HG02763 (cell line): ENCODE measurements at regions not wholly inside any gene's neighbourhood (a gene's known extent, or its start where the extent isn't known, plus 50 kb on each side); places are given as distances from the start of the nearest gene placed in this dataset.
"Not testable (repeated sequence)": the region's sequence is repeated elsewhere in the genome, so short reads cannot be mapped to it uniquely, and the experiment has no call there.

Experiments used
- ATAC-seq: cut with Tn5 transposase; IDR thresholded peaks from one replicate; pipeline ENCODE4 v1.9.1; 2021; ENCODE audit warnings: mild to moderate bottlenecking, moderate library complexity; ENCODE audit not compliant: unreplicated experiment

DNA sequence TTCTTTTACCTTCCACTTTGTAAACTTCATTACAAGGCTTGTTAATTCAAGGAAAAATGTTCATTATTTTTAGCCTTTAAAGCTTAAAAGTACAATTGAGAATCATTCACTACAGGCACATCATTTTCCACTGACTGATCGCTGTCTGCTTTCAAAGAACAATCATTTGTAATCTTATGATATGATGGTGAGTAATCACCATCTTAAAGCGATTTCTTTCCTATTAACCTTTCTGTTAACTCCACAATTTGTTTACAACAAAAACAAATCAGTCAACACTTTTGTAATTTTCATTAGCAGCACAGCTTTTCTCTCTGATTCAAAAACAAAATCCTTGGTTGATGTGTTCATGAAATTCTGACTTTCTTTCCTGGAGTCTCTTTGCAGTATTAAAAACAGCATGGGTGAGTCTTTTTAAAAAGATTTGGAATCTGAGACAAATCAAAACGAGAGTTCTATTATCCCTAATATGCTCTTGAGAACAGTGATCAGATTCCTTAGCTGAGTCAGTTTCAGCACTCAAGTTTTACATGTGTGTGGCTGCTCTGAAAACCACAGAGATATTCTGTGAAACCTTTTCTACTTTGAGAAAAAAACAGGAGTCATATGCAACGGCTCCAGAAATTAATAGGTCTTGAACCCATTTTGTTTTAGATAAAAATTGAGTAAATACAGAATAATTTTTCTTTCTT lies 145.8 kb upstream of the TMPRSS15 start:
- no peak for ATAC-seq

DNA sequence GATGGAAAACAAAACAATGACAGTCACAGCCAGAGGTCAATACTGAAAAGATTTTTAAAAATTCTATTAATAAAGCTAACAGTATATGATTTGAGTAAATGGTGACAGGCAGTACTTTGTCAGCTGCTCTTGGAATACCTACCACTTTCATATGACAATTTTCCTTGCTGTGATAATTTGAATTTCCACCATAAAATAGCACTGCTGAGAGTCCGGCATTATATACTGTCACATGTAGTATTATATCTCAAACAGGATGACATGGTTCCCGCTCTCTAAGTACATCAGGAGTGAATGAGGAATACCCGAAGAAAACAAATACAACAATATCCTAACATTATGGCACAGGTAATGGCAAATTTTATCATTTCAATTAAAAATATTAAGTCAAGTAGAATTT lies 146.8 kb upstream of the TMPRSS15 start:
- ATAC-seq = no peak

- no peak for ATAC-seq
Observed at GRCh38 chr21:18553786-18554185, 150.2 kb upstream of the TMPRSS15 start.

DNA sequence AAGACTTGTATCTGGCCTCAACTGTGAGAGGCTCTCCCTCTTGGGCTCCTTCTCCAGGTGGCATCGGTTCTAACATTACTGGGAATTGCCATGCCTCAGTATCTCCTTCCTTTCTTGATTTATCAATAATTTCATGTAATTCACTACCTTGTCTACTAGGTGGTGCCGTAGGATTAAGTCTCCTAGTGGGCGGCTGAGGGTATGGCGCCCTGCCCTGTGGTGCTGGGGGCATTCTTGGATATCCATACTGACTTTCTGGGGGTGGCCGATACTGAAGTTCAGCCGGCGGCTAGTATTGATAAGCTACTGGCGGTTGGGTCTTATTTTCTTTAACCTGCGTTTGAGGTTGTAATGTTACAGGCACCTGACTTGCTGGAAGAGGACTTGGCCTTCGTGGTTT lies 164.2 kb upstream of the TMPRSS15 start:
- not testable (repeated sequence) for ATAC-seq

GRCh38 chr21:18588001-18588662 lies 184.5 kb upstream of the TMPRSS15 start:
- no peak for ATAC-seq

GRCh38 chr21:18601146-18601545 lies 197.6 kb upstream of the TMPRSS15 start:
- ATAC-seq = no peak

GRCh38 chr21:18602711-18603110 lies 199.1 kb upstream of the TMPRSS15 start:
- no peak for ATAC-seq

DNA sequence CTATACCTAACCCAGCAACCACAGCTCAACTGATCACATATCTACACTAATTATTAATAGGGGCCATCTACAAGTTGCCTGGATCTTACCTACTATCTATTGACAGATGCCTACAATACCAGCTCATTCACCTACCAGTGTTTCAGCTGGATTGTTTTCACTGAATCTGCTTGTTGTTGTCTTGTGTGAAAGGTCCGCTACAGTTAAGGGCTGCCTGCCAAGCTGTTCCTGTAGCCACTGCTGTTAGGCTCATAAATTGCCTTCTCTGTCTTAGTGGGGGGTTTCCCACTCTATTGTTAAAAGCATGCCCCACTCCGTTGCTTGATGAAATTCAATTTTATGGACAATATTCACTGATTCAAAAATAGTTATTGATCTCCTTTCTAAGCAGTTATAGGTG lies 199.7 kb upstream of the TMPRSS15 start:
- ATAC-seq = no peak

GRCh38 chr21:18603980-18604379 lies 200.4 kb upstream of the TMPRSS15 start:
- no peak for ATAC-seq

DNA sequence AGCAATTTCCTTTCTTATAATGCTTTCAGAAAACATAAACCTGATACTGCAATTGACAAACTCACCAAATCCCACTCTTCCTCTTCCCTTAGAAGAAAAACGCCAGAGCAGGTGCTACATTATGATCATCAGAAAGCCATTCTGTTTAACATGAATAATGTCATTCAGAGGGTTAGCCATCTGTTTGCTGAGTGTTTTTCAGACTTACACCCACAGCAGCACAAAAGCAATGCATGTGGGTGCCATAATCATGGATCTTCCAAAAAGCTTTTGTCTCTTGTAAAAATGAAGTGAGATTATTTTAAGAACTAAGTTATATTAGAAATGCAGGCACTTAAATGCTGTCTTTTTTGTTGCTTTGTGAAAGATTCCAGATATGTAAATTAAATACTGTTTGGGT lies 204.6 kb upstream of the TMPRSS15 start:
- no peak for ATAC-seq

GRCh38 chr21:18614303-18614702 lies 210.7 kb upstream of the TMPRSS15 start:
- ATAC-seq = no peak

- no peak for ATAC-seq
Observed at GRCh38 chr21:18617291-18617690, 213.7 kb upstream of the TMPRSS15 start.

DNA sequence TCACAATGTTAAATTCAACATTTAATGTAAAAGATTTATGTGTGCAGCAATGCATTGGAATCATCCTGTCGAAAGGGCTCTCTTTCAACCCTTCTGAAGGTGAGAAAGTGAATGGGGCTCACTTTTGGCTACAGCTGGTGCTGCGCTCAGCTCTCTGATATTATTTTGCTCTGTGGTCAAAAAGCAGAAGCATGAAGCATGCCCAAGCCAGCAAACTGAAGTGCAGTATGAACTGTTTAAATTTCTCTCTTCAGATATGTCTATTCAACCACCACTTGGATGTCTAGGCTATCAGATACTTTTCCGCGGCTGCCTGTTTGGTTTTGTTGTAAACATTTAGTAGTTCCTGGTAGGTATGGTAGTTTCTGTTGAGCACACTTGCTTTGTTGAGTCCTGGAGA lies 216.9 kb upstream of the TMPRSS15 start:
- ATAC-seq = no peak

- ATAC-seq = no peak
Observed at GRCh38 chr21:18622383-18622782, 218.8 kb upstream of the TMPRSS15 start.

DNA sequence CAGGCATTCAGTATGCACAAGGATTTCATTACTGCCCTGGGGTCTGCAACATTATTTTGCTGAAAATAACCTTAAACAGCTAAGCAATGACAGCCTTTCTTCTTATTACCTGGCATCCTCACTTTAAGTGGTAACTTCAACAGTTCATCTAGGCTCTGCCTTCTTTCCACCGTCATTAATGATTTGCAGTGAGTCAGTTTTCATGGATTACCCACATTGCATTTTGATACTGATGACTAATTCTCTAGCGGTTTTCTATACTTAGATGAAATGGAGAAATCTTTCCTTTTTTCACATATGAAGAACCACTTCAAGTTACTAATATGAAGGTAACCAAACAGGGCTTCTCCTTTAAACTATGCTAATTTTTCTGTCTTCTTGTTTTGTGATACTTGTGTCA lies 226.9 kb upstream of the TMPRSS15 start:
- no peak for ATAC-seq

GRCh38 chr21:18636897-18637296 lies 233.3 kb upstream of the TMPRSS15 start:
- no peak for ATAC-seq

DNA sequence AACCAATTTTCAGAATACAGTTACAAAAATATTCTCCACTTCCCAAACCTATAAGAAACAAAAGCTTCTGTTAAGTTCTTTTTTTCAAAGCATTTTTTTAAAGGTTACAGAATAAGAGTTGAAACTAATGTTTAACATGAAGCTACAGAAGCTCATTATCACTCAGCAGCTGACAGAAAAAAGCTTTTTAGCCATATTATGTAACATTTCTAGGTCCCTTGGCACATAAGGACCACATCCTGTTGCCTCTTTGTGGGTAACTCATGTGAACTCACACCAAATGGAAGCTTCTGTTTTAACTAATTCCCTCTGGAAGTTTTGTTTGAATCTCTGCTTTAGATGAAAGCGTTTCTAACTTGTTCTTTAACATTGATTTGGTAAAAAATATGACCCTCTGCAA lies 242.5 kb upstream of the TMPRSS15 start:
- no peak for ATAC-seq

GRCh38 chr21:18655931-18656330 lies 252.3 kb upstream of the TMPRSS15 start:
- ATAC-seq = no peak

DNA sequence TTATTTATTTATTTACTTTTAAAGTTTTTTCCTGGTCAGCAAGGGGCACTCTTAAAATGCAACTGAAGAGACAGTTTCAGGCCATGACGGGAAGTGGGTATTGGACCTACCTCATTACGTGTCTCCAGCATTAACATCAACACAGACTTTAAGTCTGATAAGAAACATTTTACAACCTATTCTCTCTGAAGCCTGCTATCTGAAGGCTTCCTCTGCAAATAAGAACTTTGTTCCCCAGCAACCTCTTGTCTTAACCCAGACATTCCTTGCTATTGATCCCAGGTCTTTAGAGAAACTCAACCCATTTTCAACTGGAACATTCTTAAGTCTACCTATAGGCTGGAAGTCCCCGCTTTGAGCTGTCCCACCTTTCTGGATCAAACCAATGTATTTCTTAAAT lies 258.3 kb upstream of the TMPRSS15 start:
- ATAC-seq = no peak

DNA sequence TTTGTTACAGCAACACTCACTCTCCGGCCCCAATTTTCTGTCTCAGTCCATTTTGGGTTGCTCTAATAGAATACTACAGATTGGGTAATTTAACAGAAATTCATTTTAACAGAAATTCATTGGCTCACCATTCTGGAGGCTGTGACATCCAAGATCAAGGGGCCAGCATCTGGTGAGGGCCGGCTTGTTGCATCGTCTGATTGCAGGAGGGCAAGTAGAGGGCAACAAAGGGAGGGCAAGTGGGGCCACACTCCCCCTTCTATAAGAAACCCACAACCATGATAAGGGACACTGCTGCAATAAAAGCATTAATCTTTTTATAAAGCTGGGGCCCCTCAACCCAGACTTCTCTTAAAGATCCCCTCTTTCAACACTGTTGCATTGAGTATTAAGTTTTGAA lies 260.1 kb upstream of the TMPRSS15 start:
- ATAC-seq = no peak

GRCh38 chr21:18666725-18667124 lies 263.1 kb upstream of the TMPRSS15 start:
- no peak for ATAC-seq

GRCh38 chr21:18673789-18674188 lies 270.2 kb upstream of the TMPRSS15 start:
- no peak for ATAC-seq

DNA sequence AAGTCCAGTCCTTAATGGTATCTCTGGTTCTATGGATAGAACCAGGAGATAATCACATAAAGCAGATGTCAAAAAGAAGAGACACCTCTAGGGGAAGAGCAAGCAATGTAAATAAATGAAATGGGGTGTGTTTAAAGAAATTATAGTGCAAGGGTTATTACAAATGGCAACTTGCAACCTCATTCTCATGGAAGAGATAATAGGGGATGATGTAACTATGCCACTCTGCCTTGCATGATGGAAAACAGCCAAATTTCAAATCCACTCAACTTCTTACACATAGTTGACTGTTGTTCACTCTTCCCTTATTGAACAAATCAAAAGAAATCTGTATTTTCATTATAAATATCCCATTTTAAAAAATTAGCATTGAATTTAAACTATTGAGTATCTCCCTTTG lies 274.0 kb upstream of the TMPRSS15 start:
- no peak for ATAC-seq
